ENCODE measurements at regions not wholly inside any gene's neighbourhood (a gene's known extent, or its start where the extent isn't known, plus 50 kb on each side); places are given as distances from the start of the nearest gene placed in this dataset.

GRCh38 chr13:31967155-31967554, 64.4 kb upstream of the FRY start:
- TF ChIP-seq, protein P1, sequence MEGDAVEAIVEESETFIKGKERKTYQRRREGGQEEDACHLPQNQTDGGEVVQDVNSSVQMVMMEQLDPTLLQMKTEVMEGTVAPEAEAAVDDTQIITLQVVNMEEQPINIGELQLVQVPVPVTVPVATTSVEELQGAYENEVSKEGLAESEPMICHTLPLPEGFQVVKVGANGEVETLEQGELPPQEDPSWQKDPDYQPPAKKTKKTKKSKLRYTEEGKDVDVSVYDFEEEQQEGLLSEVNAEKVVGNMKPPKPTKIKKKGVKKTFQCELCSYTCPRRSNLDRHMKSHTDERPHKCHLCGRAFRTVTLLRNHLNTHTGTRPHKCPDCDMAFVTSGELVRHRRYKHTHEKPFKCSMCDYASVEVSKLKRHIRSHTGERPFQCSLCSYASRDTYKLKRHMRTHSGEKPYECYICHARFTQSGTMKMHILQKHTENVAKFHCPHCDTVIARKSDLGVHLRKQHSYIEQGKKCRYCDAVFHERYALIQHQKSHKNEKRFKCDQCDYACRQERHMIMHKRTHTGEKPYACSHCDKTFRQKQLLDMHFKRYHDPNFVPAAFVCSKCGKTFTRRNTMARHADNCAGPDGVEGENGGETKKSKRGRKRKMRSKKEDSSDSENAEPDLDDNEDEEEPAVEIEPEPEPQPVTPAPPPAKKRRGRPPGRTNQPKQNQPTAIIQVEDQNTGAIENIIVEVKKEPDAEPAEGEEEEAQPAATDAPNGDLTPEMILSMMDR (IDR thresholded peaks at IDR 0.05) = peak; percentile 43
- no peak for TF ChIP-seq FOXJ3 (CRISPR knock-in tag; IDR thresholded peaks at IDR 0.05)
- TF ChIP-seq NFIC (IDR thresholded peaks at IDR 0.05; ENCODE audit: borderline replicate concordance) = no peak
- TF ChIP-seq POLR2AphosphoS5 (IDR thresholded peaks at IDR 0.05; ENCODE audit: low read depth, low read length) = no peak
- no peak for TF ChIP-seq EP300 (IDR thresholded peaks at IDR 0.05; ENCODE audit: borderline replicate concordance in 1 of 2, low read depth in 1 of 2, low read length in 1 of 2)
- TF ChIP-seq, protein P2, sequence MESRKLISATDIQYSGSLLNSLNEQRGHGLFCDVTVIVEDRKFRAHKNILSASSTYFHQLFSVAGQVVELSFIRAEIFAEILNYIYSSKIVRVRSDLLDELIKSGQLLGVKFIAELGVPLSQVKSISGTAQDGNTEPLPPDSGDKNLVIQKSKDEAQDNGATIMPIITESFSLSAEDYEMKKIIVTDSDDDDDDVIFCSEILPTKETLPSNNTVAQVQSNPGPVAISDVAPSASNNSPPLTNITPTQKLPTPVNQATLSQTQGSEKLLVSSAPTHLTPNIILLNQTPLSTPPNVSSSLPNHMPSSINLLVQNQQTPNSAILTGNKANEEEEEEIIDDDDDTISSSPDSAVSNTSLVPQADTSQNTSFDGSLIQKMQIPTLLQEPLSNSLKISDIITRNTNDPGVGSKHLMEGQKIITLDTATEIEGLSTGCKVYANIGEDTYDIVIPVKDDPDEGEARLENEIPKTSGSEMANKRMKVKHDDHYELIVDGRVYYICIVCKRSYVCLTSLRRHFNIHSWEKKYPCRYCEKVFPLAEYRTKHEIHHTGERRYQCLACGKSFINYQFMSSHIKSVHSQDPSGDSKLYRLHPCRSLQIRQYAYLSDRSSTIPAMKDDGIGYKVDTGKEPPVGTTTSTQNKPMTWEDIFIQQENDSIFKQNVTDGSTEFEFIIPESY (IDR thresholded peaks at IDR 0.05; ENCODE audit: borderline replicate concordance, low read depth) = no peak
- TF ChIP-seq, protein P3, sequence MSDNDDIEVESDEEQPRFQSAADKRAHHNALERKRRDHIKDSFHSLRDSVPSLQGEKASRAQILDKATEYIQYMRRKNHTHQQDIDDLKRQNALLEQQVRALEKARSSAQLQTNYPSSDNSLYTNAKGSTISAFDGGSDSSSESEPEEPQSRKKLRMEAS (IDR thresholded peaks at IDR 0.05; ENCODE audit: low read depth) = no peak
- TF ChIP-seq, protein P4, sequence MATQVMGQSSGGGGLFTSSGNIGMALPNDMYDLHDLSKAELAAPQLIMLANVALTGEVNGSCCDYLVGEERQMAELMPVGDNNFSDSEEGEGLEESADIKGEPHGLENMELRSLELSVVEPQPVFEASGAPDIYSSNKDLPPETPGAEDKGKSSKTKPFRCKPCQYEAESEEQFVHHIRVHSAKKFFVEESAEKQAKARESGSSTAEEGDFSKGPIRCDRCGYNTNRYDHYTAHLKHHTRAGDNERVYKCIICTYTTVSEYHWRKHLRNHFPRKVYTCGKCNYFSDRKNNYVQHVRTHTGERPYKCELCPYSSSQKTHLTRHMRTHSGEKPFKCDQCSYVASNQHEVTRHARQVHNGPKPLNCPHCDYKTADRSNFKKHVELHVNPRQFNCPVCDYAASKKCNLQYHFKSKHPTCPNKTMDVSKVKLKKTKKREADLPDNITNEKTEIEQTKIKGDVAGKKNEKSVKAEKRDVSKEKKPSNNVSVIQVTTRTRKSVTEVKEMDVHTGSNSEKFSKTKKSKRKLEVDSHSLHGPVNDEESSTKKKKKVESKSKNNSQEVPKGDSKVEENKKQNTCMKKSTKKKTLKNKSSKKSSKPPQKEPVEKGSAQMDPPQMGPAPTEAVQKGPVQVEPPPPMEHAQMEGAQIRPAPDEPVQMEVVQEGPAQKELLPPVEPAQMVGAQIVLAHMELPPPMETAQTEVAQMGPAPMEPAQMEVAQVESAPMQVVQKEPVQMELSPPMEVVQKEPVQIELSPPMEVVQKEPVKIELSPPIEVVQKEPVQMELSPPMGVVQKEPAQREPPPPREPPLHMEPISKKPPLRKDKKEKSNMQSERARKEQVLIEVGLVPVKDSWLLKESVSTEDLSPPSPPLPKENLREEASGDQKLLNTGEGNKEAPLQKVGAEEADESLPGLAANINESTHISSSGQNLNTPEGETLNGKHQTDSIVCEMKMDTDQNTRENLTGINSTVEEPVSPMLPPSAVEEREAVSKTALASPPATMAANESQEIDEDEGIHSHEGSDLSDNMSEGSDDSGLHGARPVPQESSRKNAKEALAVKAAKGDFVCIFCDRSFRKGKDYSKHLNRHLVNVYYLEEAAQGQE (IDR thresholded peaks at IDR 0.05; ENCODE audit: low read depth, low read length) = no peak
- no peak for TF ChIP-seq TAF1 (IDR thresholded peaks at IDR 0.05; ENCODE audit: borderline replicate concordance, low read depth, low read length)
